DMS153 (cell line): ENCODE measurements at regions not wholly inside any gene's neighbourhood (a gene's known extent, or its start where the extent isn't known, plus 50 kb on each side); places are given as distances from the start of the nearest gene placed in this dataset.

Source experiments
- DNase-seq: peaks from one replicate; lab custom pipeline; 2025; lab: John Stamatoyannopoulos, UW

- no peak for DNase-seq
Measured at GRCh38 chrX:39504850-39505259, 592.9 kb downstream of the BCOR start.

GRCh38 chrX:39506131-39506530, 591.6 kb downstream of the BCOR start:
- DNase-seq, result no peak

- no peak for DNase-seq
Measured at GRCh38 chrX:39507034-39507433, 590.7 kb downstream of the BCOR start.

GRCh38 chrX:39507617-39508299, 590.0 kb downstream of the BCOR start:
- DNase-seq, result no peak

- DNase-seq, result no peak
Measured at GRCh38 chrX:39508300-39508692, 589.5 kb downstream of the BCOR start.

GRCh38 chrX:39509157-39509556, 588.6 kb downstream of the BCOR start:
- DNase-seq, result no peak

GRCh38 chrX:39513836-39514235, 583.9 kb downstream of the BCOR start:
- DNase-seq, result no peak

- no peak for DNase-seq
Measured at GRCh38 chrX:39514801-39515200, 583.0 kb downstream of the BCOR start.

GRCh38 chrX:39516427-39516841, 581.3 kb downstream of the BCOR start:
- DNase-seq, result no peak

- no peak for DNase-seq
Measured at GRCh38 chrX:39518476-39519029, 579.2 kb downstream of the BCOR start.

- DNase-seq, result peak; percentile 33
Measured at GRCh38 chrX:39519030-39519488, 578.7 kb downstream of the BCOR start.

- DNase-seq, result no peak
Measured at GRCh38 chrX:39519566-39520301, 578.0 kb downstream of the BCOR start.

- DNase-seq, result no peak
Measured at GRCh38 chrX:39525758-39526157, 572.0 kb downstream of the BCOR start.

- no peak for DNase-seq
Measured at GRCh38 chrX:39527025-39527424, 570.7 kb downstream of the BCOR start.

GRCh38 chrX:39528161-39528916, 569.4 kb downstream of the BCOR start:
- no peak for DNase-seq

GRCh38 chrX:39532761-39533160, 565.0 kb downstream of the BCOR start:
- DNase-seq, result no peak

GRCh38 chrX:39534949-39535348, 562.8 kb downstream of the BCOR start:
- no peak for DNase-seq

- DNase-seq, result no peak
Measured at GRCh38 chrX:39536211-39536610, 561.5 kb downstream of the BCOR start.

GRCh38 chrX:39541881-39542280, 555.9 kb downstream of the BCOR start:
- no peak for DNase-seq

- no peak for DNase-seq
Measured at GRCh38 chrX:39542316-39542715, 555.4 kb downstream of the BCOR start.

GRCh38 chrX:39550795-39551361, 546.9 kb downstream of the BCOR start:
- DNase-seq, result no peak

GRCh38 chrX:39551762-39552161, 546.0 kb downstream of the BCOR start:
- DNase-seq, result no peak
